GM12892 (cell line): ENCODE measurements at regions not wholly inside any gene's neighbourhood (a gene's known extent, or its start where the extent isn't known, plus 50 kb on each side); places are given as distances from the start of the nearest gene placed in this dataset.

Source experiments
- POLR2A ChIP-seq: IDR thresholded peaks from 2 replicates; pipeline ENCODE4 v1.6.1; 2011; ENCODE audit warnings: low read depth, low read length, control low read depth
- POLR2AphosphoS5 ChIP-seq: IDR thresholded peaks from 2 replicates; pipeline ENCODE4 v1.6.1; 2011; ENCODE audit warnings: low read depth, low read length, control low read depth

DNA sequence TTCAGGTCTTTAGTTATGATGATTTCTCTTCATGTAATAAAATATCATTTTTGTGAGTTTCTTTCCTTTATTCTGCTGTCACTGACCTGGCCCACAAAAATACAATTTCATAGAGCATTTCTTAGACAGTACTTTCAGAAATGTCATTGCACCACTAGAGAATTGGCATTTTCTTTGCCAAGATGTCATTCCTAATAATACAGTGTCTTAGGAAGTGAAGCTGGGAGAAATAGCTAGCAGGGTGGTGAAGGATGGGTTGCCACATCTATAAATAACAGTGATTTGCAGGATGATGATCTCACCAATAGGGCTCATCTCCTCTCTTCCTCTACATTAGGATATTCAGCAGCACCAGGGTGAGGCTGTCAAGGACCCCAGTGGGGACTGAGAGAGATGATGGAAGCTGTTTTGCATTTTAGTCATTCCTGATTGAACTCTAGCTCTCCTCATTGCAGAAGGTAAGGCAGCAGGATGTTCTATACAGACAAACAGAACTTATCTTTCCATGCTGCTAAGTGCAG is 452.1 kb downstream of the NXPH1 start:
- no peak for TF ChIP-seq POLR2AphosphoS5
- no peak for TF ChIP-seq POLR2A
